Ureter (tissue), 1 donor: ENCODE measurements at regions not wholly inside any gene's neighbourhood (a gene's known extent, or its start where the extent isn't known, plus 50 kb on each side); places are given as distances from the start of the nearest gene placed in this dataset.

Experiments
- DNase-seq: peaks from one replicate; pipeline ENCODE4 v3.0.0-alpha.2; 2020; ENCODE audit warnings: low spot score
- donor health status: DM: yes; HTN: yes; CAD: no.

GRCh38 chr4:123878976-123879375 lies 482.4 kb downstream of the SPRY1 start:
- DNase-seq, result no peak

GRCh38 chr4:123880631-123881030 lies 484.0 kb downstream of the SPRY1 start:
- DNase-seq, result no peak

- DNase-seq, result no peak
Observed at GRCh38 chr4:123884922-123885321, 488.3 kb downstream of the SPRY1 start.

DNA sequence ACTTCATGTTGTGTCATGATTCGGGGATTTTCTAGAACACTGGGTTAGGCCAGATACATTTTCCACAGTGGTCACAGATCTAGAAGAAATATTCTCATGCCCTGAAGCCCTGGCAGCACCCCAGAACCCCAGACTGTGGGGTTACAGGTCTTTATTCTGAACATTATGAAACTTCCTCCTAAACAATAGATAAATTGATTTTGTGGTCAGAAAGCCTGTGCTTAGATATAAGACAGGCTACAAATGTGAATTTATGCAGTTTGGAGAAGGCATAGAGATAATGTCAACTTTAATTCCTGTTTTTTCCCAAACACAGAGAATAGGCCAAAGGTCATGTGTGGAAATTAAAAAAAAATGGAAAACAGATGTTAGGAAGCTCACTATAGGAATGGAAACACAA lies 492.9 kb downstream of the SPRY1 start:
- no peak for DNase-seq

GRCh38 chr4:123890889-123891288 lies 494.3 kb downstream of the SPRY1 start:
- DNase-seq, result no peak

DNA sequence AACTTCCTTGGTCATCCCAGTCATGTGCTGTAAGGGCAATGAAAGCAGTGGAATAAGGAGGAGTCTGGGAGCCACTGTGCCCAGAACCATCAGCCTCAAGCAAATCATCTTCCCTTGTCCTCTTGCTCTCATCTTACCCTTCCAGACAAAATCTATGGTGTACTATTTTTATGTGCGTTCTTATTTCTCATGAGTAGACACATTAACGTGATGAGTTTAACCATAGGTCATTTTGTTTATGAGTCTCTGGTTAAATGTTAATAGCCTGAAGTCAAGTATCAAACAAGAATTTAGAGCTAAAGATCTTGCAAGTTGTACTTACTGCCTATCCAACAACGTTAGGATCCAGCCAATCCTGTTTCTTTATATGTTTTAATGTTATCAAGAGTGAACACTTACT lies 495.3 kb downstream of the SPRY1 start:
- no peak for DNase-seq

GRCh38 chr4:123892368-123892976 lies 495.9 kb downstream of the SPRY1 start:
- no peak for DNase-seq

- DNase-seq, result no peak
Observed at GRCh38 chr4:123893011-123893981, 496.7 kb downstream of the SPRY1 start.

DNA sequence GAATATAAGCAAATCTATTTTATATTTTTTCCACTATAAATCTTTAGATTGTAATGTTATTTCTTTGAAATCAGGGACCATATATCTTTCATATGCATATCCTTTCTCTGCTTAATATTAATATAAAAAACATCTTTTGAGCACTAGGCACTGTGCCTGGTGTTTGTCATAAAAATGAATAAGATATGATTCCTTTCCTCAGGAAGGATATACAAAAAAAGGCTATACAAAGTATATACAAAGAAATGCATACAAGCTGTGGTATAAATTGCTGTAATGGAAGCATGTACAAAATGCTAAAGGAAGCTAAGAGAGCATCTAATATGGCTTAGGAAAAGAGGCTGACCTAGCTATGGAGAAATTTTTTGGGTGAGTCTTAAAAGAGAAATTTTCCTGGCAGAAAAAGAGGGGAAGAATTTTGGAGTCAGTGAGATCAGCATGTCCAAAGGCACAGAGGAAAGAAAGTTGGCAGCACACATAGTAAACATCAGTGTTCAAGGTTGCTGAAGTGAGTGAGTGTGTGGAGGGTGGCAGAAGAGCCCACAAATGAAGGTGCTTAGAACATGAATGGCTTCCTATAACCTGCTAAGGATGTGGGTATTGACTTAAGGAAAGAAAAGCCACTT lies 500.0 kb downstream of the SPRY1 start:
- no peak for DNase-seq

- no peak for DNase-seq
Observed at GRCh38 chr4:123898946-123899666, 502.5 kb downstream of the SPRY1 start.

DNA sequence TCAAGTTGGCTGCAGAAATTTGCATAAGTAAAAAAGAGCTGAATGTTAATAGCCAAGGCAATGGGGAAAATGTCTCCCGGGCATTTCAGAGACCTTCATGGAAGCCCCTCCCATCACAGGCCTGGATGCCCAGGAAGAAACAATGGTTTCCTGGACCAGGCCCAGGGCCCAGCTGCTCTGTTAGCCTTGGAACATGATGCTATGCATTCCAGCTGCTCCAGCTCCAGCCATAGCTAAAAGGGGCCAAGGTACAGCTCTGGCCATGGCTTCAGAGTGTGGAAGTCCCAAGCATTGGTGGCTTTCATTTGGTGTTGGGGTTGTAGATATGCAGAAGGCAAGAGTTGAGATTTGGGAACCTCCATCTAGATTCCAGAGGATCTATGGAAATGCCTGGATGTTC lies 508.3 kb downstream of the SPRY1 start:
- no peak for DNase-seq

GRCh38 chr4:123913598-123913997 lies 517.0 kb downstream of the SPRY1 start:
- no peak for DNase-seq

GRCh38 chr4:123916821-123917220 lies 520.2 kb downstream of the SPRY1 start:
- DNase-seq, result no peak

- no peak for DNase-seq
Observed at GRCh38 chr4:123919576-123920098, 523.0 kb downstream of the SPRY1 start.

DNA sequence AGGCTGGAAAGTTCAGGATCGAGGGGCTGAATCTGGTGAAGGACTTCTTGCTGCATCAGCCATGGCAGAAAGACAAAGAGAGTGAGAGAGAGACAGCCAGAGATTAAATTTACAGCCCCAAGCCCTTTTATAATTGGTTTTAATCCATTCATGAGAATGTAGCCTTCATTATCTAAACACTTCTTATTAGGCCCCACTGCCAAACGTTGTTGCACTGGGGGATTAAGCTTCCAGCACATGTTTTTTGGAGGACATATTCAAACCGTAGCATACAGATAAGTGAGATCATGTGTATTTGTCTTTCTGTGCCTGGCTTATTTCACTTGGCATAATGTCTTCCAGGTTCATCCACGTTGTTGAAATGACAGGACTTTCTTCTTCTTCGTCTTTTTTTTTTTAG lies 524.7 kb downstream of the SPRY1 start:
- no peak for DNase-seq

DNA sequence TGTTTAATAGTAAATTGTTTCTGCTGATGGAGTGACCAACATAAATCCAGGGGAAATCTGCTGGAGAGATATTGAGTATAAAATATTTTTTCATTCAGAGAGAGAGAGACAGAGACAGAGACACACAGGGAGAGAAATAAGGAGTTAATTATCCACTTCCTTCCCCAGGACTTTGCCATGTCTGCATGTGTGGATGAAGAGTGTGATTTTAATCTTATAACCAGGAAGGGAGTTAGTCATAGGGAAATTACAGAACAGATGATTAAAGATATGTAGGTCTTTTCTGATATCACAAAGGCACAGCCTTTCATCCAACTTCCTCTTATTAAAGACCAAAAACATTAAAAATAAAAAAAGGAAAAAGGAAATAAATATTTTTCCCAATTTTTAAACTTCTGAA lies 526.3 kb downstream of the SPRY1 start:
- no peak for DNase-seq

- no peak for DNase-seq
Observed at GRCh38 chr4:123924536-123924935, 527.9 kb downstream of the SPRY1 start.

GRCh38 chr4:123929565-123929964 lies 533.0 kb downstream of the SPRY1 start:
- DNase-seq, result no peak

GRCh38 chr4:123930996-123931395 lies 534.4 kb downstream of the SPRY1 start:
- DNase-seq, result no peak

DNA sequence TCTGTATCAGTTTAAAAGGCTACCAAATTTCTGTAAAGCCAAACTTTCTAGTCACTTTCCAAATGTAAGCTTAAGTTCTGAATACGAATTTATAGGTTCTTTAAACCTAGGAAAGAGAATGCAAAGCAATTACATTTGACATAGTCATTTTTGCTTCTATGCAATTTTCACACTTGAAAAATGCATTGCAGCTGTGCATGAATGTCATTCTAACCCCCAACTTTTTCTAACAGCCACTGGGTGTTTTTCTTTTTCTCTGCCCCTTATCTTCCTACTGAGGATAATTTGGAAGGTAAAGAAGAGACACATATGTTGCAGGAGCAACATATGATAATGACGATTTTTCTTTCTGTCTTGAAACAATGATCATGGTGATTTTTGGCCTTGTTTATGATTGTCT lies 537.5 kb downstream of the SPRY1 start:
- DNase-seq, result no peak

DNA sequence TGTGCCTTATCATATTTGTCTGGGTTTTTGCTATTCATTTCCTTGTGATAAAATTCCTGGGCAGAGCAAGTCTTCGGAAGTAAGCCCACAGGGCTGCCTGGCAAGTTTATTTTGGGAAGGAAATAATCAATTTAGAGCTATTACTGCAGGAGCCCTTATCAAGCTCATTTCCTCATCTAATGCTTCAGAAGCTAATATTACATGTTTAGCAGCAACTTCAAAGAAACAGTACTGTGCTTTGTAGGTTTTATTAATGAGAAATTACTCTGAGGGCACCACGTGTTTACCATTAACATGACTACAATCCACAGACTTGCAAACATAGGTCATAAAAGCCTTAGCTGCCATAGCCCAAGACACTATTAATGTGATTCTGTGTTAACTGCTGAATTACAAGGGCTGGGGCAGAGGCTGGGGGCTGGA lies 540.0 kb downstream of the SPRY1 start:
- DNase-seq, result no peak

GRCh38 chr4:123937581-123937980 lies 541.0 kb downstream of the SPRY1 start:
- no peak for DNase-seq
